ENCODE measurements at regions not wholly inside any gene's neighbourhood (a gene's known extent, or its start where the extent isn't known, plus 50 kb on each side); places are given as distances from the start of the nearest gene placed in this dataset.

DNA sequence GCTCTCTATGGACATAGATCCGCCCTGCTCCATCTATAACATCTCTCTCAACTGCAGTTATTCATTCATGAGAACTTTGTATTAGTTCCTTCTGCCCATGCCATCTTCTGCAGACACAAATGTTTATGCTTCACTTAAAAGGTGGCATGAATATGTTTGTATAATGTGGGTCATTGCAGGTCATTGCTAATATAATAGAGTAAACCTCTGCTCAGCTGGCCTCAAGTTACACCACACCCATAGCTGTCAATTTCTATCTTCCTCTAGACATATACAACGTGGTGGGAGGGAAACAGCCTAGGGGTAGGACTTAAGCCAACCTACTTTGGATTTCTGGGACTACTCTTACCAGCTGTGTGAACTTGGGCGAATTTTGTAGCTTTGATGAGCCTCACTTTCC, 129.8 kb downstream of the ATXN3L start:
- TF ChIP-seq EP300 (IDR thresholded peaks at IDR 0.05) = no peak
- TF ChIP-seq, protein P1, sequence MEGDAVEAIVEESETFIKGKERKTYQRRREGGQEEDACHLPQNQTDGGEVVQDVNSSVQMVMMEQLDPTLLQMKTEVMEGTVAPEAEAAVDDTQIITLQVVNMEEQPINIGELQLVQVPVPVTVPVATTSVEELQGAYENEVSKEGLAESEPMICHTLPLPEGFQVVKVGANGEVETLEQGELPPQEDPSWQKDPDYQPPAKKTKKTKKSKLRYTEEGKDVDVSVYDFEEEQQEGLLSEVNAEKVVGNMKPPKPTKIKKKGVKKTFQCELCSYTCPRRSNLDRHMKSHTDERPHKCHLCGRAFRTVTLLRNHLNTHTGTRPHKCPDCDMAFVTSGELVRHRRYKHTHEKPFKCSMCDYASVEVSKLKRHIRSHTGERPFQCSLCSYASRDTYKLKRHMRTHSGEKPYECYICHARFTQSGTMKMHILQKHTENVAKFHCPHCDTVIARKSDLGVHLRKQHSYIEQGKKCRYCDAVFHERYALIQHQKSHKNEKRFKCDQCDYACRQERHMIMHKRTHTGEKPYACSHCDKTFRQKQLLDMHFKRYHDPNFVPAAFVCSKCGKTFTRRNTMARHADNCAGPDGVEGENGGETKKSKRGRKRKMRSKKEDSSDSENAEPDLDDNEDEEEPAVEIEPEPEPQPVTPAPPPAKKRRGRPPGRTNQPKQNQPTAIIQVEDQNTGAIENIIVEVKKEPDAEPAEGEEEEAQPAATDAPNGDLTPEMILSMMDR (IDR thresholded peaks at IDR 0.05) = no peak
- no peak for TF ChIP-seq POLR2A (IDR thresholded peaks at IDR 0.05)
